Liver (tissue), 3 donors: ENCODE measurements at regions not wholly inside any gene's neighbourhood (a gene's known extent, or its start where the extent isn't known, plus 50 kb on each side); places are given as distances from the start of the nearest gene placed in this dataset.

Experiments
- CTCF ChIP-seq: fragments of 150-350 bp; IDR thresholded peaks from 2 replicates; pipeline ENCODE4 v1.5.1; 2017; ENCODE audit warnings: improper control_type of control experiment, low read depth, low read length; ENCODE audit not compliant: missing input control
- EGR1 ChIP-seq, 2 donors: IDR thresholded peaks; 2 replicates each; pipeline ENCODE4 v1.6.1; 2016 to 2018; ENCODE audit warnings: antibody characterized with exemption in 2 of 2, low read depth in 2 of 2
- HNF4G ChIP-seq: IDR thresholded peaks from 2 replicates; pipeline ENCODE4 v1.6.1; 2016; ENCODE audit warnings: antibody characterized with exemption
- MAX ChIP-seq: IDR thresholded peaks from 2 replicates; pipeline ENCODE4 v1.6.1; 2016; ENCODE audit warnings: antibody characterized with exemption
- REST ChIP-seq: IDR thresholded peaks from 2 replicates; pipeline ENCODE4 v1.6.1; 2016; ENCODE audit warnings: antibody characterized with exemption, mild to moderate bottlenecking
- donor health status: healthy.
- donor health status: healthy.

GRCh38 chr16:63592852-63593251, 1529.0 kb downstream of the CDH11 start:
- TF ChIP-seq REST = no peak
- TF ChIP-seq CTCF = no peak
- TF ChIP-seq MAX = no peak
- TF ChIP-seq HNF4G = no peak
- TF ChIP-seq EGR1 (IDR thresholded peaks at IDR 0.05; ENCODE audit: low read depth in 2 of 2) = no peak
